PC-9 (cell line): ENCODE measurements at regions not wholly inside any gene's neighbourhood (a gene's known extent, or its start where the extent isn't known, plus 50 kb on each side); places are given as distances from the start of the nearest gene placed in this dataset.

Source experiments
- BruUV-seq: library from RNA; stranded (reverse); fragments of 400-500 nt; replicated peaks from 2 replicates; lab custom pipeline; 2021; lab: Mats Ljungman, UMichigan
- CTCF ChIA-PET: fragments of 300-600 bp; sonication (Branson Sonifier 250); formaldehyde crosslinking; loops from one replicate; lab custom pipeline; 2022; ENCODE audit warnings: antibody characterized with exemption; lab: Charles Lee
- POLR2A ChIA-PET: fragments of 300-600 bp; sonication (Branson Sonifier 250); formaldehyde crosslinking; loops from one replicate; lab custom pipeline; 2022; ENCODE audit warnings: antibody characterized with exemption; ENCODE audit not compliant: unreplicated experiment; lab: Charles Lee
- DNase-seq, 2 experiments: peaks; one replicate each; pipeline versions ENCODE4 v3.0.0 to v3.0.0-alpha.2; 2015 to 2022; ENCODE audit warnings: mixed read lengths in 1 of 2
- H2AFZ ChIP-seq: fragments of 200-600 bp; sonication (generic); 2 replicates; pipeline ENCODE4 v1.8.1; 2017; ENCODE audit warnings: antibody characterized with exemption
- H3F3A ChIP-seq: fragments of 200-600 bp; sonication (generic); 2 replicates; pipeline ENCODE4 v1.8.1; 2017; ENCODE audit warnings: antibody characterized with exemption, mild to moderate bottlenecking, low read depth; ENCODE audit not compliant: insufficient read depth
- H3K27ac ChIP-seq: fragments of 200-600 bp; sonication (generic); 2 replicates; pipeline ENCODE4 v1.6.1; 2016; ENCODE audit warnings: mixed run types
- H3K27me3 ChIP-seq: fragments of 200-600 bp; sonication (generic); 2 replicates; pipeline ENCODE4 v1.6.1; 2016; ENCODE audit warnings: low read depth, mixed run types; ENCODE audit not compliant: insufficient read depth
- H3K36me3 ChIP-seq: fragments of 200-600 bp; sonication (generic); 2 replicates; pipeline ENCODE4 v1.6.1; 2016; ENCODE audit warnings: low read depth, mixed run types
- H3K4me1 ChIP-seq: fragments of 200-600 bp; sonication (generic); replicated peaks from 2 replicates; pipeline ENCODE4 v1.6.1; 2016; ENCODE audit warnings: mixed run types; ENCODE audit not compliant: insufficient read depth
- H3K4me2 ChIP-seq: fragments of 200-600 bp; sonication (generic); 2 replicates; pipeline ENCODE4 v1.6.1; 2017; ENCODE audit warnings: mixed run types
- H3K4me3 ChIP-seq: fragments of 200-600 bp; sonication (generic); 2 replicates; pipeline ENCODE4 v1.6.1; 2016; ENCODE audit warnings: mixed run types
- H3K79me2 ChIP-seq: fragments of 200-600 bp; sonication (generic); 2 replicates; pipeline ENCODE4 v1.6.1; 2017; ENCODE audit warnings: low read depth, mixed run types
- H3K9me2 ChIP-seq: fragments of 200-600 bp; sonication (generic); 2 replicates; pipeline ENCODE4 v1.8.1; 2017; ENCODE audit warnings: mild to moderate bottlenecking; ENCODE audit not compliant: insufficient read depth
- H3K9me3 ChIP-seq: fragments of 200-600 bp; sonication (generic); 2 replicates; pipeline ENCODE4 v1.8.1; 2016; ENCODE audit warnings: low read depth; ENCODE audit not compliant: insufficient read depth
- H4K20me1 ChIP-seq: fragments of 200-600 bp; sonication (generic); 2 replicates; pipeline ENCODE4 v1.8.1; 2017; ENCODE audit not compliant: insufficient read depth
- CTCF ChIP-seq: fragments of 200-600 bp; sonication (generic); conservative IDR thresholded peaks from 2 replicates; pipeline ENCODE4 v1.6.1; 2017; ENCODE audit warnings: mixed run types, antibody characterized with exemption, mild to moderate bottlenecking, moderate library complexity
- EZH2 ChIP-seq: fragments of 200-600 bp; sonication (generic); IDR thresholded peaks from 2 replicates; pipeline ENCODE4 v1.8.0; 2017; ENCODE audit warnings: antibody characterized with exemption, low read depth
- intact Hi-C: fragments of 100-400 bp; cut with micrococcal nuclease; formaldehyde crosslinking; loops from one replicate; pipeline ENCODE4 v1.10.0; 2022; ENCODE audit not compliant: unreplicated experiment

- H4K20me1 ChIP-seq: no peaks in the 10 kb centered on the region
- intact Hi-C loops: no loop called here
- H3K27me3 ChIP-seq: no peaks in the 10 kb centered on the region
- H3K4me2 ChIP-seq: no peak overlapping the region
- ChIA-PET CTCF (no interaction called here), POLR2A (no interaction called here)
- no peak for TF ChIP-seq EZH2
- TF ChIP-seq CTCF: no peak
- H3K36me3 ChIP-seq: no peaks in the 10 kb centered on the region
- H3K9me2 ChIP-seq: no peaks in the 10 kb centered on the region
- BruUV-seq: no TSS peak
- DNase-seq: no peak
- no peaks in the 10 kb centered on the region for H3K4me1 ChIP-seq
- H3K79me2 ChIP-seq: no peaks in the 10 kb centered on the region
- H3K27ac ChIP-seq: no peak overlapping the region
- no peaks in the 10 kb centered on the region for H3F3A ChIP-seq
- no peak overlapping the region for H2AFZ ChIP-seq
- no peak overlapping the region for H3K4me3 ChIP-seq
- H3K9me3 ChIP-seq: no peaks in the 10 kb centered on the region
Observed at GRCh38 chr7:128171-129080, 63.9 kb upstream of the FAM20C start.

- intact Hi-C loops: no loop called here
- no peaks in the 10 kb centered on the region for H3K79me2 ChIP-seq
- H4K20me1 ChIP-seq: no peaks in the 10 kb centered on the region
- H3K4me3 ChIP-seq: no peak overlapping the region
- CTCF ChIA-PET: no interaction called here
- no peaks in the 10 kb centered on the region for H3F3A ChIP-seq
- H3K9me2 ChIP-seq: no peaks in the 10 kb centered on the region
- no peak overlapping the region for H2AFZ ChIP-seq
- no peak overlapping the region for H3K4me2 ChIP-seq
- POLR2A ChIA-PET: no interaction called here
- H3K4me1 ChIP-seq: no peaks in the 10 kb centered on the region
- no peak for TF ChIP-seq CTCF
- TF ChIP-seq EZH2: no peak
- no peak overlapping the region for H3K27ac ChIP-seq
- H3K9me3 ChIP-seq: no peaks in the 10 kb centered on the region
- BruUV-seq: no TSS peak
- no peaks in the 10 kb centered on the region for H3K27me3 ChIP-seq
- DNase-seq: no peak
- H3K36me3 ChIP-seq: no peaks in the 10 kb centered on the region
Observed at GRCh38 chr7:129366-130221, 62.8 kb upstream of the FAM20C start.

GRCh38 chr7:130222-130572, 62.2 kb upstream of the FAM20C start:
- CTCF ChIA-PET: no interaction called here
- no peaks in the 10 kb centered on the region for H3K4me1 ChIP-seq
- H3K4me3 ChIP-seq: no peak overlapping the region
- H2AFZ ChIP-seq: no peak overlapping the region
- no peaks in the 10 kb centered on the region for H3K36me3 ChIP-seq
- no peak overlapping the region for H3K27ac ChIP-seq
- H3K27me3 ChIP-seq: no peaks in the 10 kb centered on the region
- intact Hi-C loops: no loop called here
- no peak for DNase-seq
- POLR2A ChIA-PET: interaction anchor here (0.6 kb wide), 1 partner anchor 37 kb away, joined by 3 read pairs; no protein-coding TSS in a partner anchor
- no peaks in the 10 kb centered on the region for H3F3A ChIP-seq
- H3K4me2 ChIP-seq: no peak overlapping the region
- H4K20me1 ChIP-seq: no peaks in the 10 kb centered on the region
- BruUV-seq: no TSS peak
- H3K9me3 ChIP-seq: no peaks in the 10 kb centered on the region
- TF ChIP-seq EZH2 (no peak), CTCF (no peak)
- H3K9me2 ChIP-seq: no peaks in the 10 kb centered on the region
- no peaks in the 10 kb centered on the region for H3K79me2 ChIP-seq
